HG02938 (cell line): ENCODE measurements at regions not wholly inside any gene's neighbourhood (a gene's known extent, or its start where the extent isn't known, plus 50 kb on each side); places are given as distances from the start of the nearest gene placed in this dataset.
"Not testable (repeated sequence)": the region's sequence is repeated elsewhere in the genome, so short reads cannot be mapped to it uniquely, and the experiment has no call there.

Experiments
- ATAC-seq: cut with Tn5 transposase; IDR thresholded peaks from one replicate; pipeline ENCODE4 v1.9.1; 2021; ENCODE audit warnings: mild to moderate bottlenecking, moderate library complexity; ENCODE audit not compliant: unreplicated experiment

GRCh38 chr2:113386780-113387433 lies 50.6 kb upstream of the ZNG1B start:
- not testable (repeated sequence) for ATAC-seq

- ATAC-seq: not testable (repeated sequence)
Observed at GRCh38 chr2:113379621-113380020, 57.9 kb upstream of the ZNG1B start.

- peak; percentile 86 for ATAC-seq
Observed at GRCh38 chr2:113376913-113377445, 60.5 kb upstream of the ZNG1B start.

- ATAC-seq: no peak
Observed at GRCh38 chr2:113376253-113376912, 61.1 kb upstream of the ZNG1B start.

GRCh38 chr2:113374857-113375256 lies 62.6 kb upstream of the ZNG1B start:
- not testable (repeated sequence) for ATAC-seq

- not testable (repeated sequence) for ATAC-seq
Observed at GRCh38 chr2:113372258-113372834, 65.1 kb upstream of the ZNG1B start.

- ATAC-seq: no peak
Observed at GRCh38 chr2:113370478-113371091, 66.9 kb upstream of the ZNG1B start.

- no peak for ATAC-seq
Observed at GRCh38 chr2:113370030-113370429, 67.5 kb upstream of the ZNG1B start.

- ATAC-seq: not testable (repeated sequence)
Observed at GRCh38 chr2:113368581-113368980, 68.9 kb upstream of the ZNG1B start.

GRCh38 chr2:113366821-113367220 lies 70.7 kb upstream of the ZNG1B start:
- not testable (repeated sequence) for ATAC-seq

- not testable (repeated sequence) for ATAC-seq
Observed at GRCh38 chr2:113365791-113366190, 71.7 kb upstream of the ZNG1B start.

- ATAC-seq: not testable (repeated sequence)
Observed at GRCh38 chr2:113365290-113365689, 72.2 kb upstream of the ZNG1B start.

- no peak for ATAC-seq
Observed at GRCh38 chr2:113361051-113361450, 76.4 kb upstream of the ZNG1B start.

- no peak for ATAC-seq
Observed at GRCh38 chr2:113357071-113357470, 78.3 kb upstream of the PAX8 start.

- not testable (repeated sequence) for ATAC-seq
Observed at GRCh38 chr2:113356284-113356683, 77.6 kb upstream of the PAX8 start.

- not testable (repeated sequence) for ATAC-seq
Observed at GRCh38 chr2:113355339-113356015, 76.8 kb upstream of the PAX8 start.

GRCh38 chr2:113351375-113352355 lies 72.9 kb upstream of the PAX8 start:
- ATAC-seq: no peak

- not testable (repeated sequence) for ATAC-seq
Observed at GRCh38 chr2:113343800-113344199, 65.1 kb upstream of the PAX8 start.

- ATAC-seq: no peak
Observed at GRCh38 chr2:113342650-113343049, 63.9 kb upstream of the PAX8 start.

- not testable (repeated sequence) for ATAC-seq
Observed at GRCh38 chr2:113341870-113342253, 63.1 kb upstream of the PAX8 start.
